NCI-H82 treated with DMSO at 0.1 percent for 48 hours (cell line): ENCODE measurements at regions not wholly inside any gene's neighbourhood (a gene's known extent, or its start where the extent isn't known, plus 50 kb on each side); places are given as distances from the start of the nearest gene placed in this dataset.

ENCODE experiments used
- DNase-seq: peaks from one replicate; lab custom pipeline; 2025; ENCODE audit not compliant: unreplicated experiment; lab: John Stamatoyannopoulos, UW

DNA sequence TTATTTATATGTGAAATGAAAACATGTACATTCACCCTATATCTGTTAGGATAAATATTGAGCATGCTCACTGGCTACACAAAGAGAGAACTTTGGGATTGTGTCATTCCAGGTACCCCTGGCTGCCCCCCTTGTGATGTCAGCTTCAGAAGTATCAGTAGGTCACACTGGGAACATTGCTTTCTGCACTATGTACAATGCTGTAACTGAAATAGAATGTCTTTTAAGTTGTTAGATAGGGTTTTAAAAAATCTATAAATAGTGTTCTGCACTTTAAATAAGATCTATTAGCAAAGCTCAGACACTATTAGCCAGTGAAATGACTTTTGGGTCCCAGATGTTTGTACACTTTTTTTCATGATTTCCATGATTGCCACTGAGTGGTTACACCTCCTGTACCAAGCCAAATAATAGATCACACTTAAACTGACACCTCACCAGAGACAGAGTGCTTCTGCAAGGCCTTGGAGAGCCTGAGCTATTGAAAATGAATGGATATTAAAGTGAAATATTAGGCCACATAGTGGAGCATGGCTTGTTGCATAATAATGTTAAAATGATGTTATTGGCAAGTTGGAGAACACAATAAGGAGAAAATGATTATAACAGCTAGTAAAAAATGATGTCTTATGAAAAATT, 297.0 kb upstream of the NXPH2 start:
- DNase-seq = no peak

- no peak for DNase-seq
Observed at GRCh38 chr2:139067874-139068273, 287.7 kb upstream of the NXPH2 start.

DNA sequence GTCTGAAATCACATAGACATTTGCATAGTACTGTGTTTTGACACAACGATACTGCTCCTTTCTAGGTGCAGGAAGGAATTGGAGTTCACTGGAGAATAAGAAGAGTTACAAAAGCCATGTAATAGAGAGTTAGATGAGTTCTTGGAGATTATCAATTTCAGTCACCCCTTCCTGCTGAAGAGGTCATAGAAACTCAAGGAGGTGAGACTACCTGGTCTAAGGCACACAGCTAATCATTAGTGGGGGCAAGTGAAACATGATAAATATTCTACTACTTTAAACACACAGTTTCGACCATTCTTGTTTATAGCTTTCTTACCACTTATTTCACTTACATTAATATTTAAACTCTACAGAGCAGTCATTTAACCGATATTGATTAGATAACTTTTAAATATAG, 286.9 kb upstream of the NXPH2 start:
- no peak for DNase-seq

- no peak for DNase-seq
Observed at GRCh38 chr2:139064159-139064558, 284.0 kb upstream of the NXPH2 start.

DNA sequence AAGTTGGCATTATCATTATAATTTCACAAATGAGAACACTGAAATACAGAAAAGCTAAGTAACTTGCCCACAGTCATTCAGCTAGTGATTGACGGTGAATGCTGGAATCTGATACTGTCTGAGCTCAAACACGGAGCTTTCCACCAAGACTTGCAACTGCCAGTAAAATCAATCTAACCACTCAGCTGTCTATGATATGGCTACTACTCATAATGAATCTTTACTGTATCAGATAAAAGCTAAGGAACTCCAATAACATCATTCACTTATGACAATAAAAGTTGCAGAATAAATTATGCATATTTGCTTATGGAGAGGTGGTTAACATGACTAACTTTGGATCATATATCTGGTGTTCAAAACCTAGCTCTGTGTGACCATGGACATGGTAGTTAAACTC, 279.4 kb upstream of the NXPH2 start:
- DNase-seq = no peak

- no peak for DNase-seq
Observed at GRCh38 chr2:139055202-139055601, 275.0 kb upstream of the NXPH2 start.

DNA sequence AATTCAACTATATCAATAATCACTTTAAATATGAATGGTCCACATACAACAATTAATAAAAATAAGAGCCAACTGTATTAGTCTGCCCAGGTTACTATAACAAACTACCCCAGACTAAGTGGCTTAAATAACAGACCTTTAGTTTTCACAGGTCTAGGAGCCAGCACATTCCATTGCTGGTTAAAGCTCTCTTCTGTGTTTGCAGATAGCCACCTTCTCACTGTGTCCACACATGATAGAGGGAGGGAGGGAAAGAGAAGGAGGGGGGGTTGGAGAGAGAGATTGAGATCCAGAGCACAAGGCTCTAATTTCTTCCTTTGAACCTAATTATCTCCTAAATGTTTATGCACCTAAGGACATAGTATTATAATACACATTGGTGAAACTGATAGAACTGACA, 267.8 kb upstream of the NXPH2 start:
- no peak for DNase-seq

- DNase-seq = no peak
Observed at GRCh38 chr2:139045524-139045923, 265.3 kb upstream of the NXPH2 start.

DNA sequence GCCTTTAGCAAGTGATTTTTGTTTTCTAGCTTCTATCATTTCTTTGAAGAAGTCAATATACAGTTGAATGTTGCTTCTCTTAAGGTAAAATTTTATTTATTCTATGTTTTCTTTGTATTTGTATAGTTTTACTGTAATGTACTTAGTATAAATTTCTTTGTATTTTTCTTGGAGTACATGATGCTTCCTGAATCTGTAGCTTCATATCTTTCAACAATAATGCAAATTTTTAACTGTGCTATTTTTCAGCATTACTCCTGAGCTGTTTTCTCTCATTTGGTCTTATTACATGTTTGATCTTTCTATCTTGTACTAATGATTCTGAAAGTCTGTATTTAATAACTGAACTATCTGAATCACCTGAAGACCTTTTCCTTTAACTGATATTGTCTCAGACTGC, 253.9 kb upstream of the NXPH2 start:
- no peak for DNase-seq

GRCh38 chr2:139033300-139033699, 253.1 kb upstream of the NXPH2 start:
- no peak for DNase-seq

- peak; percentile 4 for DNase-seq
Observed at GRCh38 chr2:139031722-139032121, 251.5 kb upstream of the NXPH2 start.

DNA sequence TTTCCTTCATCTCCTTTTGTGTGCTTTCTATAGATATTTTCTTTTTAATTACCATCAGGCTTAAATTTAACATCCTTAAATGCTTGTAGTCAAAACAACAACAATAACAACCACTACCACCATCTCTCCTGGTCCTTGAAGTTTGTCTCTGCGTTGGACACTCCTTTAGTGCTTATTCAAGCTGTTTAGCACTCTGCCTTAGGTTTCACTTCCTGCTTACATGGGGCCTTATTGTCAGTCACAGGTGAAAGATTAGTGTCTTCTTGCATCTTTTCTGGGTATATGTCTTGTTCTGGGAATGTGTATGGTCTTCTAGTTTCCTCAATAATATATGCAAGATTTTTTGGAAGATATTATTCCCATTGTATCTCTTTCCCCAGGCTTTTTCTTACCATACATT, 240.1 kb upstream of the NXPH2 start:
- no peak for DNase-seq

DNA sequence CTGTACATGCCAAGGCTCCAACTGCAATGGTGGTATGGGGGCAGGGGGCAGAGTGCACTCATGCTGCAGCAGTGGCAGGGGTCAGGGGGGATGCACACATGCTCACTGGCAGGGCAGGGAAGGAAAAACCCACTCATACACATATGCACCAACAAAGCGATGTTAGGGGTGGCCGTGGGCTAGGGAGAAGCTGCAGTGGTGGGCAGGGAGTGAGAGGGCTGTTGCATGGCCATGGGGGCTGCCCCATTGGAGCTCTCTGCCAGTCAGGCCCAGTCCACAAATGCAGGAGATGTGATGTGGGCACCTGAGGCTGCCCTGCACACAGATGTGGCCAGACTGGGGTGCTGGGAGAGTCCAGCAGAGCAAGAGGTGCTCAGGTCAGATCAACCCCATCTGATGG, 238.1 kb upstream of the NXPH2 start:
- no peak for DNase-seq

GRCh38 chr2:139007130-139007529, 226.9 kb upstream of the NXPH2 start:
- no peak for DNase-seq

DNA sequence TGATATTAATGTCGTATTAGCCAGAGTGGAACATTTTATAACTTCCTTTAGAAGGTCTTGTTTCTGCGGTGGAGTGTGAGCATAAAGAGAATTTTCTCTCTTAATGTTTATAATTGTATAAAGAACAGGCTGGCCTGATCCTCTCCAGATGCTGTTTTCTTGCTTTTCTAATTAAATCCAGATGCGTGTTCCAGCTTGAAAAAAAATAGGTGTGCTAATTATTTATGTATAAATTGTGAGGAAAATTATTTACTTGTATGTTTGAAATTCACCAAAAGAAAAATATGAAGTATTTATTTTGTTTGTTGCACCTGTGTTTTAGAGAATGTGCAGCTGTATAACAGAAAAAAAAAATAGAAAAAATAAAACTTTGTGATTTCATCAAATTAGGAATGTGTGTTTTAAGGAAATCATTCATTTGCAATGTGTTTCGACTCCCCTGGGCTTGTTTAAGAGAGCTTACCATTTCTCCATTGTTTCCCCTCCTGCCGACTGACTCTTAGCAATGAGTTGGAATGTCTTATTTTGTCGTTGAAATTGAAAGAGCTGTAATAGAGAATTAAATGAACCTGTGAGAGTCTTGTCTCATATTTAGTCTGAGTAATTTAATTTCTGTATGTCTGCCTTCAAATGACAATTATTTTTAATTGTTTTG, 220.1 kb upstream of the NXPH2 start:
- no peak for DNase-seq

GRCh38 chr2:138997856-138998517, 217.8 kb upstream of the NXPH2 start:
- no peak for DNase-seq

DNA sequence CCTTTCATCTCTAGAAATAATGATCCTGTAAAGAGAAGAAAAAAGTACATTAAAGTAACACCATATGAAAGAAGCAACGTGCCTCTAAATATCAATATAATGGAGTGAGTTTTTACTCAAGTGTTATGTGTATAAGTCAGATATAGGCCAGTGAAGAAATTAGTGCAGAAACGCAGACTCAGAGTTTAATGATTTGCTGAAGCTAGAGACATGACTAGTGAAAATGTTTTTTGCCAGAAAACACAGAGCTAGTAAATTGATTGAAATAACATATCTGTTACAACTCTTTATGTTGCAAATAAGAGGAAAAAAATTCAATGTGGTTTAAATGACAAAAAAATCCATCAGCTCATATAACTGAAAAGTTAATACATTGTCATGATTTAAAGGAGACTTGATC, 217.2 kb upstream of the NXPH2 start:
- no peak for DNase-seq

- DNase-seq = peak; percentile 43
Observed at GRCh38 chr2:138994502-138994901, 214.3 kb upstream of the NXPH2 start.

DNA sequence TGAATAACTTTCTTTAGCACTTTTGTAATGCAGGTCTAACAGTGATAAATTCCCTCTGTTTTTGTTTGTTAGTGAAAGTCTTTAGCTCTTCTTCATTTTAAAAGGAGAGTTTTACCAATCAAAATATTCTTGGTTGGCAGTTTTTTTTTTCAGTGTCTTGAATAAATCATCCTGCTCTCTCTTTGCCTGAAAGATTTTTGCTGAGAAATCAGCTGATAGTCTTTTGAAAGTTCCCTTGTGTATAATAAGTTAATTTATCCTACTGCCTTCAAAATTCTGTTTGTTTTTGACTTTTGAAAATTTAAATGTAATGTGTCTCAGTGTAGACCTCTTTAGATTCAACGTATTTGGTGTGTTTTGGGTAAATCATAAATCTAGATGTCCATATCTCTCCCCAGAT, 205.7 kb upstream of the NXPH2 start:
- no peak for DNase-seq

- DNase-seq = peak; percentile 88
Observed at GRCh38 chr2:138979131-138979785, 199.1 kb upstream of the NXPH2 start.

- no peak for DNase-seq
Observed at GRCh38 chr2:138974651-138975050, 194.5 kb upstream of the NXPH2 start.

DNA sequence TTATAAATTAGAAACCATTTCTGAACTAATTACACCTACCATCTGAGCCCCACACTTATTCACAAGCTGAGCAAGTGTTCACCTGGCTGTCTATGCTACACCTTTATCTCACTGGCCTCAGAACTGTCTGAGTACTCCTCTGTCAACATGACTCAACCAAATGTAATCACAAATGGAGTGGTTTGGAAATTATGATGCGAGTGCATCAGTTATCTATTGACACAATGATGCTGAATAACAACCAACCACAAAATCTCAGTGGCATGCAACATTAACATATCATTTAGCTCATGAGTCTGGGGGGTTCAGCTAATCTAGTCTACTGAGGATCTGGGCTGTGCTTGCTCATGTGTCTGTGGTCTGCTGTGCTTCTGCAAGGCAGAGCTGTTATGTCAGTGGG, 184.2 kb upstream of the NXPH2 start:
- no peak for DNase-seq
